HL-60/S4 (cell line): ENCODE measurements at regions not wholly inside any gene's neighbourhood (a gene's known extent, or its start where the extent isn't known, plus 50 kb on each side); places are given as distances from the start of the nearest gene placed in this dataset.
"Not testable (repeated sequence)": the region's sequence is repeated elsewhere in the genome, so short reads cannot be mapped to it uniquely, and the experiment has no call there.

ENCODE experiments used
- in situ Hi-C: fragments of 300-500 bp; cut with MboI; formaldehyde crosslinking; loops from 2 replicates; pipeline ENCODE4 v1.14.3; 2022; ENCODE audit warnings: low sequenced_read_pairs

GRCh38 chr12:111250251-111250881 lies 118.5 kb downstream of the PHETA1 start:
- in situ Hi-C loops: no loop called here

GRCh38 chr12:111249757-111250156 lies 119.1 kb downstream of the PHETA1 start:
- in situ Hi-C loops: no loop called here

- in situ Hi-C loops: no loop called here
Measured at GRCh38 chr12:111249018-111249370, 119.9 kb downstream of the PHETA1 start.

- in situ Hi-C loops: no loop called here
Measured at GRCh38 chr12:111248236-111249017, 120.5 kb downstream of the PHETA1 start.

DNA sequence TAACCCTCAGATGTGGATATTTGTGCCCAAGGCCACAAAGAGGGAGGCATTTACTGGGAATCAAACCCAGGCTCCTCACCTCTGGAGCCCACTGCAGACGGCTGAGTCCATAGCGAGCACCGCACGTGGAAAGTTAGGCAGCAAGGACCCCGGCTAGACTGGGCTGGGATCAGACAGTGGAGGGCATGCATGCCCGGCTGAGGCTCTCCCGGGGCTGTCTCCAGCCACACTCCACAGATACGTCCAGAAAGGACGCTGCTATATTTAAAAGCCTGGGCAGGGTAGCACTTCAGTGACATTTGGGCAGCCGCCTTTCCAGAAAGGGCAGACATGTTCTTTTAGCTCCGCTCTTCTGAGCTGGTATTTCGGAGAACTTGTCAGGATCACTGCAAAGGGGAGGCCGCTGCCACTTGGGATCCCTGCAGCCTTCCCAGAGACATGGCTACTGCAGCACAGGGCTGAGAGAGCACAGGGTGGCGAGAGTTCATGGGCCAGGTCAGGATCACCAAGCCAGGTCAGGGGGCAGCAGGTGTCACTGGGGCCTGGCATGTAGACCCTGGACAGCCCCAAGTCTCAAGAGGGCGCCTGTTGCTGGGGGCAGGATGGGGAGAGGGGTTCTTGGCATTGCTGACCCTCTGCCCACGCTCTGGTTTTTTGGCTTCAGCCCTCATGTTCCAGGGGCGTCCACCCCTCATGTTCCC lies 121.7 kb downstream of the PHETA1 start:
- in situ Hi-C loops: no loop called here

- in situ Hi-C loops: no loop called here
Measured at GRCh38 chr12:111246477-111247011, 122.4 kb downstream of the PHETA1 start.

- in situ Hi-C loops: no loop called here
Measured at GRCh38 chr12:111245701-111246476, 123.0 kb downstream of the PHETA1 start.

GRCh38 chr12:111244673-111245072 lies 124.2 kb downstream of the PHETA1 start:
- in situ Hi-C loops: no loop called here

GRCh38 chr12:111242817-111243216 lies 126.1 kb downstream of the PHETA1 start:
- in situ Hi-C loops: not testable (repeated sequence)

- in situ Hi-C loops: no loop called here
Measured at GRCh38 chr12:111242184-111242583, 126.7 kb downstream of the PHETA1 start.

GRCh38 chr12:111240374-111240773 lies 128.5 kb downstream of the PHETA1 start:
- in situ Hi-C loops: no loop called here

DNA sequence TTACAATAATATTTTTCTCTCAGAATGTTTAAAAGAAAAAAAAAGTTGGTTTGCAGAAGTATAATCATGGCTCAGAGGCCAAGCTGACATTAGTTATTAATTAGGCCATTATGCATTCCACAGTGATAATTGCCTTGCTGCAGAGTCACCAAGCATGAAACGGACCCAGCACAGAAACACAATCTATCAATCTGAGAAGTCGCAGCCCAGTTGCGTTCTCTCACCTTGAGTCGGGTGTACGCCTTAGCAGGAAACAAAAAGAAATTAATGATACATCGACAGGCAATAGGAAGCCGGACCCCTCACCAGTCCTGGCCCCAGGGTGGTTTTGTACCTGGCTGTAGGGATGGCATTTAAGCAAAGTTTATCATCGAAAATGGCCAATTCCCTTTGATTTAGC lies 129.7 kb downstream of the PHETA1 start:
- in situ Hi-C loops: no loop called here

DNA sequence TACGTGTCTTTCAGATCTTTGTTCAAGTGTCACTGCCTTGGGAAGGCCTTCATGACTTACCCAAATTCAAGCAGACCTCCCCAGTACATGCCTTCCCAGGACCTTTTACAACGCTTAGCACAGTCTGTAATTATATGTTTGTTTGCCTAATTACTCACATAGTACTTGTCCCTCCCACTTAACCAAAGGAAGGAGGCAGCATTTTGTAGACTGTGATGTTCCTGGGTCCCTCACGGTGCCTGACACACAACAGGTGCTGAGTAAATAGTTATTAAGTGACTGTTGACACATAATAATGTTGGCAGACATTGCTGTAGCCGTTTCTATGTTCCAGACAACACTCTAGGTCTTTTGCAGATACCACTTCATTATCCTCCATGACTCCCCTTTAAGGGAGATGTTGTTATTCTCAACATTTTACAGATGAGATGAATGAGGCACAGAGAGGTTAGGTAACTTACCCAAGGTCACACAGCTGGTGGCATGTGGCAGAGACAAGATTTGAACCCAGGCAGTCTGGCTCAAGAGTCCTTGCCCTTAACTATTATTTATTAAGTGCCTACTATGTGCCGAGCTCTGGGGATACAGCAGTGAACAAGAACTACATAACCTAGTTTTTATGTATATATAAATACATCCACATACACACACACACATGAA lies 130.7 kb downstream of the PHETA1 start:
- in situ Hi-C loops: no loop called here

- in situ Hi-C loops: not testable (repeated sequence)
Measured at GRCh38 chr12:111234491-111234890, 134.4 kb downstream of the PHETA1 start.

GRCh38 chr12:111233786-111234185 lies 135.1 kb downstream of the PHETA1 start:
- in situ Hi-C loops: no loop called here

GRCh38 chr12:111230649-111231048 lies 138.2 kb downstream of the PHETA1 start:
- in situ Hi-C loops: no loop called here

DNA sequence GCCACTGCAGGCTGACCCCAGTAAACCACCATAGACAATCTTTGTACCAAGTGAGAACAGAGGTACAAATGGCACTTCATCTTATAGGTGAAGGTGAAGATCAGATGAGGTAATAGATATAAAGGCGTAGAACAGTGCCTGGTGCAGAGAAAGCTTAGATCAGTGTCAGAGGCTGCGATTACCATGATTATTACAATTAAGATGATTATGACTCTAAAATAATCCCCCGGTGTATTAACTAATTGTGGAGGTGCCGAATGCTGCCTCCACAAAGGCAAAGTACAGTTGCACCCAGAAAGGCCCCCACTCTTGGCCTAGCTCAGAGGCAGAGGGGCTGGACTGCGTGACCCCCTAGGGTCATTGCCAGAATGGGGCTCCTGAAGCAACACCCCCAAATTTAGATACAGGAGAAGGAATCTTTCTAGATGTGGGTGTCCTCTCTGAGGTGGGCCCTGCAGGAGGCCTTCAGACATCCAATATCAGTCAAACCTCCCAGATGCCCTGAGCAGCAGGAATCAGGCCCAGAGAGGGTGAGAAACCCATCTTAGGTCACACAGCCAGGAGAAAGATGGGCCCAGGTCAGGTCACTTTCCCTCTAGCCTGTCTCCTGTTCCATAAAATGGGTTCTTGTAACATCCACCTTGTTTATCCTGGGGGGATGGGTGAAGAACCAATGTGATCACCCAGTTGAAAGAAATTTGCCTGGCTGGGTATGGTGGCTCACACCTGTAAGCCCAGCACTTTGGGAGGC lies 139.8 kb downstream of the PHETA1 start:
- in situ Hi-C loops: no loop called here

DNA sequence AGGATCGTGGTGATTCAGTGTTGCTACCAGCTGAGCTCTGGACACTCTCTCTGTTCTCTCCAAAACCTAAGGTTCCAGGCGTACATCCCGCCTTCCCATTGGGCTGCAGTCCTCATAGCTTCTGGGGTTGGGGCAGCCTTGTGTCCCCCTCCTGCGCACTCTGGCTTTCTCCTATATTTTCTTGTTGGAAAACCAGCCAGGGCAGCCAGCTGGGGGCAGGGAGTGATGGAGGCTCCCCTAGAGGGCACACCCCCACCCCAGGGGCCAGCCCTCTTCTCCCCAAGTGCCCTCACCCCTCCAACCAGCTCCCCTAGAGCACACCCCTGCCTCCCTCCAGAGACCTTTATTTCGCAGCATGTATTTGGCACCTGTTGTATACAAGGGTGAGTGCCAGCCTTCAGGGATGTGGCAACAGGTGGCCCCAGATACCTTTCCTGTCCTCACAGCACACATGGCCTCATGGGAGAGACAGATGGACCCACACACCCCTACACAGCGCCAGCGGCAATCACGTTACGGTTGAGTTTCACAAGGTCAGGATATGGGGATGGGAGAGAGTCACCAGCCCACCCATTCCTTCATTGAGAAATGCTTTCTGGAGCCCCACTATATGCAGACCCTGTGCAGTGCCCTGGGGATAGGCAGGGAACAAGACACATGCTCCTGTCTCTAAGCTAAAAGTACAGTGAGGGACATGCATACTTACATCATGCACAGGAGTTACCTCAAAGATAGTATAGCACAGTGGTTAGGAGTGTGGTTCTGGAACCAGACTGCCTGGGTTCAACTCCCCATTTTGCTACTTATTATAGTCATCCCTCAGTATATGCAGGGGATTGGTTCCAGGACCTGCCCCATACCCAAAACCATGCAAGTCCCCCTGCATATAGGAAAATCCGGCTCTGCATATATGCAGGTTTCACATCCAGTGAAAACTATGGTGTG lies 141.1 kb downstream of the PHETA1 start:
- in situ Hi-C loops: no loop called here

GRCh38 chr12:111226680-111227079 lies 142.2 kb downstream of the PHETA1 start:
- in situ Hi-C loops: no loop called here
